Smooth muscle cell (in vitro differentiated cells): ENCODE measurements at regions not wholly inside any gene's neighbourhood (a gene's known extent, or its start where the extent isn't known, plus 50 kb on each side); places are given as distances from the start of the nearest gene placed in this dataset.

Experiments used
- DNase-seq: peaks from one replicate; lab custom pipeline; 2025; ENCODE audit not compliant: unreplicated experiment; lab: John Stamatoyannopoulos, UW
- H2AFZ ChIP-seq: fragments of 200-600 bp; sonication (generic); 2 replicates; pipeline ENCODE4 v1.6.0; 2016; ENCODE audit warnings: antibody characterized with exemption, low read depth, mild to moderate bottlenecking
- H3F3A ChIP-seq: fragments of 200-600 bp; sonication (generic); 2 replicates; pipeline ENCODE4 v1.6.0; 2017; ENCODE audit warnings: antibody characterized with exemption, low read depth
- H3K27ac ChIP-seq: fragments of 200-600 bp; sonication (generic); 2 replicates; pipeline ENCODE4 v1.5.1; 2016; ENCODE audit warnings: low read depth, mild to moderate bottlenecking
- H3K27me3 ChIP-seq: fragments of 200-600 bp; sonication (generic); 2 replicates; pipeline ENCODE4 v1.6.1; 2016; ENCODE audit warnings: low read depth, mild to moderate bottlenecking
- H3K36me3 ChIP-seq: fragments of 200-600 bp; sonication (generic); 2 replicates; pipeline ENCODE4 v1.5.1; 2016; ENCODE audit warnings: low read depth
- H3K4me1 ChIP-seq: fragments of 200-600 bp; sonication (generic); 2 replicates; pipeline ENCODE4 v1.5.1; 2016; ENCODE audit warnings: low read depth
- H3K4me2 ChIP-seq: fragments of 200-600 bp; sonication (generic); 2 replicates; pipeline ENCODE4 v1.6.0; 2016; ENCODE audit warnings: mild to moderate bottlenecking
- H3K4me3 ChIP-seq: fragments of 200-600 bp; sonication (generic); 2 replicates; pipeline ENCODE4 v1.5.1; 2016; ENCODE audit warnings: mild to moderate bottlenecking
- H3K79me2 ChIP-seq: fragments of 200-600 bp; sonication (generic); 2 replicates; pipeline ENCODE4 v1.6.0; 2016; ENCODE audit warnings: low read depth, mild to moderate bottlenecking
- H3K9ac ChIP-seq: fragments of 200-600 bp; sonication (generic); 2 replicates; pipeline ENCODE4 v1.6.0; 2016; ENCODE audit warnings: low read depth
- H3K9me3 ChIP-seq: fragments of 200-600 bp; sonication (generic); replicated peaks from 2 replicates; pipeline ENCODE4 v1.5.1; 2016; ENCODE audit warnings: low read depth
- H4K20me1 ChIP-seq: fragments of 200-600 bp; sonication (generic); 2 replicates; pipeline ENCODE4 v1.6.0; 2016; ENCODE audit warnings: low read depth
- CTCF ChIP-seq: fragments of 200-600 bp; sonication (generic); IDR thresholded peaks from 2 replicates; pipeline ENCODE4 v1.5.1; 2017; ENCODE audit warnings: borderline replicate concordance, mild to moderate bottlenecking, antibody characterized with exemption; ENCODE audit not compliant: insufficient read depth, poor library complexity, severe bottlenecking
- WGBS: methylation state at CpG from one replicate; pipeline ENCODE4 v1.1.7; 2016; ENCODE audit warnings: low lambda C conversion rate; 5-methylcytosine and 5-hydroxymethylcytosine counted together

GRCh38 chr3:126257174-126257573 is 76.8 kb upstream of the ALDH1L1 start:
- H3K27me3 ChIP-seq = no peaks in the 10 kb centered on the region
- DNase-seq = no peak
- H3K4me2 ChIP-seq = no peak overlapping the region
- no peaks in the 10 kb centered on the region for H3K4me1 ChIP-seq
- WGBS = 95% methylated on average over 11 of the region's 11 CpGs
- H3K36me3 ChIP-seq = no peaks in the 10 kb centered on the region
- no peak overlapping the region for H3K9ac ChIP-seq
- H3K79me2 ChIP-seq = no peaks in the 10 kb centered on the region
- no peak for TF ChIP-seq CTCF
- H3K9me3 ChIP-seq = no peaks in the 10 kb centered on the region
- no peaks in the 10 kb centered on the region for H4K20me1 ChIP-seq
- no peak overlapping the region for H3K4me3 ChIP-seq
- H3F3A ChIP-seq = no peaks in the 10 kb centered on the region
- H3K27ac ChIP-seq = no peak overlapping the region
- H2AFZ ChIP-seq = no peak overlapping the region

GRCh38 chr3:126256251-126256650 is 75.9 kb upstream of the ALDH1L1 start:
- H3K9me3 ChIP-seq = no peaks in the 10 kb centered on the region
- H3K4me1 ChIP-seq = no peaks in the 10 kb centered on the region
- H4K20me1 ChIP-seq = no peaks in the 10 kb centered on the region
- no peak overlapping the region for H3K9ac ChIP-seq
- no peak overlapping the region for H3K4me3 ChIP-seq
- WGBS = 88% methylated on average over 7 of the region's 7 CpGs
- no peaks in the 10 kb centered on the region for H3F3A ChIP-seq
- H3K79me2 ChIP-seq = no peaks in the 10 kb centered on the region
- H3K27me3 ChIP-seq = no peaks in the 10 kb centered on the region
- no peak for DNase-seq
- no peak for TF ChIP-seq CTCF
- no peak overlapping the region for H3K27ac ChIP-seq
- H3K4me2 ChIP-seq = no peak overlapping the region
- no peaks in the 10 kb centered on the region for H3K36me3 ChIP-seq
- H2AFZ ChIP-seq = no peak overlapping the region

- Histone ChIP-seq H3K36me3 (no peaks in the 10 kb centered on the region), H3K27ac (no peak overlapping the region), H3K4me1 (no peaks in the 10 kb centered on the region), H3K4me2 (no peak overlapping the region), H3F3A (no peaks in the 10 kb centered on the region), H2AFZ (no peak overlapping the region), H3K9ac (no peak overlapping the region), H4K20me1 (no peaks in the 10 kb centered on the region), H3K79me2 (no peaks in the 10 kb centered on the region), H3K27me3 (no peaks in the 10 kb centered on the region), H3K9me3 (no peaks in the 10 kb centered on the region), H3K4me3 (no peak overlapping the region)
- DNase-seq = no peak
- 95% methylated on average over 2 of the region's 2 CpGs for whole genome bisulfite sequencing
- no peak for TF ChIP-seq CTCF
Measured at GRCh38 chr3:126253072-126253471, 72.7 kb upstream of the ALDH1L1 start.

GRCh38 chr3:126252373-126252772 is 72.0 kb upstream of the ALDH1L1 start:
- Histone ChIP-seq H3K4me3 (no peak overlapping the region), H4K20me1 (no peaks in the 10 kb centered on the region), H3K9ac (no peak overlapping the region), H3K27ac (no peak overlapping the region), H3K4me1 (no peaks in the 10 kb centered on the region), H3K4me2 (no peak overlapping the region), H3K9me3 (no peaks in the 10 kb centered on the region), H3K36me3 (no peaks in the 10 kb centered on the region), H3K27me3 (no peaks in the 10 kb centered on the region), H3K79me2 (no peaks in the 10 kb centered on the region), H2AFZ (no peak overlapping the region), H3F3A (no peaks in the 10 kb centered on the region)
- WGBS = 96% methylated on average over 1 of the region's 1 CpG
- DNase-seq = no peak
- TF ChIP-seq CTCF = no peak
